H9 (cell line): ENCODE measurements at regions not wholly inside any gene's neighbourhood (a gene's known extent, or its start where the extent isn't known, plus 50 kb on each side); places are given as distances from the start of the nearest gene placed in this dataset.

Source experiments
- DNase-seq: peaks from one replicate; pipeline ENCODE4 v3.0.0-alpha.2; 2017
- H2AFZ ChIP-seq: one replicate; pipeline ENCODE4 v1.6.1; 2013; ENCODE audit warnings: mild to moderate bottlenecking, low read length, control low read depth, moderate library complexity
- H2AK5ac ChIP-seq: 2 replicates; pipeline ENCODE4 v1.6.1; 2013; ENCODE audit warnings: low read length, control low read depth, mixed read lengths; ENCODE audit not compliant: insufficient read length
- H2BK120ac ChIP-seq: one replicate; pipeline ENCODE4 v1.6.1; 2013; ENCODE audit warnings: low read depth, mild to moderate bottlenecking, low read length, control low read depth, inconsistent platforms; ENCODE audit not compliant: poor library complexity, severe bottlenecking
- H2BK12ac ChIP-seq: 2 replicates; pipeline ENCODE4 v1.6.1; 2013; ENCODE audit warnings: low read length, control low read depth, mixed read lengths, low read depth; ENCODE audit not compliant: insufficient read length
- H2BK15ac ChIP-seq: 2 replicates; pipeline ENCODE4 v1.6.1; 2013; ENCODE audit warnings: low read depth, low read length, control low read depth
- H2BK20ac ChIP-seq: one replicate; pipeline ENCODE4 v1.6.1; 2013; ENCODE audit warnings: low read depth, mild to moderate bottlenecking, low read length, control low read depth, inconsistent platforms; ENCODE audit not compliant: poor library complexity, severe bottlenecking
- H2BK5ac ChIP-seq: 2 replicates; pipeline ENCODE4 v1.6.1; 2013; ENCODE audit warnings: low read length, control low read depth, mixed read lengths; ENCODE audit not compliant: insufficient read length
- H3K14ac ChIP-seq: 2 replicates; pipeline ENCODE4 v1.6.1; 2013; ENCODE audit warnings: low read length, control low read depth; ENCODE audit not compliant: insufficient read depth
- H3K18ac ChIP-seq: 2 replicates; pipeline ENCODE4 v1.6.1; 2013; ENCODE audit warnings: low read depth, mild to moderate bottlenecking, mixed read lengths, low read length, control low read depth; ENCODE audit not compliant: insufficient read length
- H3K23ac ChIP-seq: 2 replicates; pipeline ENCODE4 v1.6.1; 2013; ENCODE audit warnings: low read length, control low read depth, mixed read lengths, low read depth; ENCODE audit not compliant: insufficient read length
- H3K23me2 ChIP-seq: 2 replicates; pipeline ENCODE4 v1.6.1; 2013; ENCODE audit warnings: low read depth, mild to moderate bottlenecking, mixed read lengths, low read length, control low read depth; ENCODE audit not compliant: insufficient read length, poor library complexity, severe bottlenecking
- H3K27ac ChIP-seq: 2 replicates; pipeline ENCODE4 v1.5.1; 2013; ENCODE audit warnings: low read length, control low read depth, mixed read lengths, low read depth; ENCODE audit not compliant: insufficient read length
- H3K27me3 ChIP-seq: 2 replicates; pipeline ENCODE4 v1.6.1; 2013; ENCODE audit warnings: low read length, control low read depth, inconsistent platforms; ENCODE audit not compliant: insufficient read depth
- H3K4ac ChIP-seq: 2 replicates; pipeline ENCODE4 v1.6.1; 2013; ENCODE audit warnings: low read depth, mild to moderate bottlenecking, control low read depth, inconsistent platforms, low read length, moderate library complexity
- H3K4me1 ChIP-seq: 2 replicates; pipeline ENCODE4 v1.6.1; 2013; ENCODE audit warnings: low read length, control low read depth, inconsistent platforms; ENCODE audit not compliant: insufficient read depth
- H3K4me2 ChIP-seq: 2 replicates; pipeline ENCODE4 v1.6.1; 2013; ENCODE audit warnings: low read length, control low read depth, mixed read lengths; ENCODE audit not compliant: insufficient read length, insufficient read depth
- H3K56ac ChIP-seq: 2 replicates; pipeline ENCODE4 v1.6.1; 2013; ENCODE audit warnings: low read depth, mild to moderate bottlenecking, mixed read lengths, low read length, control low read depth; ENCODE audit not compliant: insufficient read length
- H3K79me1 ChIP-seq: 2 replicates; pipeline ENCODE4 v1.6.1; 2013; ENCODE audit warnings: low read depth, mild to moderate bottlenecking, moderate library complexity, low read length, control low read depth, inconsistent platforms; ENCODE audit not compliant: insufficient read depth, poor library complexity, severe bottlenecking
- H3K79me2 ChIP-seq: 2 replicates; pipeline ENCODE4 v1.6.1; 2013; ENCODE audit warnings: low read length, control low read depth, inconsistent platforms; ENCODE audit not compliant: insufficient read depth
- H3K9ac ChIP-seq: 2 replicates; pipeline ENCODE4 v1.6.1; 2013; ENCODE audit warnings: low read length, control low read depth, mixed read lengths; ENCODE audit not compliant: insufficient read length; ENCODE audit errors: extremely low read depth
- H3K9me3 ChIP-seq: one replicate; pipeline ENCODE4 v1.6.1; 2013; ENCODE audit warnings: low read depth, low read length, inconsistent platforms; ENCODE audit not compliant: control insufficient read depth
- H3T11ph ChIP-seq: one replicate; pipeline ENCODE4 v1.6.1; 2013; ENCODE audit warnings: mild to moderate bottlenecking, low read length, control low read depth, inconsistent platforms
- H4K20me1 ChIP-seq: one replicate; pipeline ENCODE4 v1.6.1; 2013; ENCODE audit not compliant: control insufficient read depth, insufficient read length, insufficient read depth
- H4K5ac ChIP-seq: 2 replicates; pipeline ENCODE4 v1.6.1; 2013; ENCODE audit warnings: low read depth, mild to moderate bottlenecking, mixed read lengths, low read length, control low read depth; ENCODE audit not compliant: insufficient read length
- H4K8ac ChIP-seq: replicated peaks from 2 replicates; pipeline ENCODE4 v1.6.1; 2013; ENCODE audit warnings: low read length, control low read depth, mixed read lengths, low read depth; ENCODE audit not compliant: insufficient read length
- H4K91ac ChIP-seq: 2 replicates; pipeline ENCODE4 v1.6.1; 2013; ENCODE audit warnings: low read depth, mild to moderate bottlenecking, moderate library complexity, mixed read lengths, low read length, control low read depth; ENCODE audit not compliant: insufficient read length
- H3K27ac Mint-ChIP-seq, 3 experiments: 2 replicates in 2 of 3; 3 replicates in 1 of 3; pipeline ENCODE4 v1.8.0; 2020 to 2021; ENCODE audit warnings: mixed read lengths in 3 of 3, mild to moderate bottlenecking in 1 of 3, moderate library complexity in 1 of 3
- H3K27me3 Mint-ChIP-seq: 2 replicates; pipeline ENCODE4 v1.8.0; 2021; ENCODE audit warnings: low read depth, mild to moderate bottlenecking, moderate library complexity, mixed read lengths
- H3K36me3 Mint-ChIP-seq, 3 experiments: 2 replicates in 2 of 3; 3 replicates in 1 of 3; pipeline ENCODE4 v1.8.0; 2020 to 2021; ENCODE audit warnings: low read depth in 3 of 3, mixed read lengths in 3 of 3; ENCODE audit not compliant: insufficient read depth in 1 of 3
- H3K4me1 Mint-ChIP-seq, 2 experiments: 2 replicates each; pipeline ENCODE4 v1.8.0; 2020; ENCODE audit warnings: mixed read lengths in 2 of 2
- H3K4me3 Mint-ChIP-seq, 2 experiments: 2 replicates in 1 of 2; 3 replicates in 1 of 2; pipeline ENCODE4 v1.8.0; 2020 to 2021; ENCODE audit warnings: mild to moderate bottlenecking in 2 of 2, mixed read lengths in 2 of 2, moderate library complexity in 1 of 2
- H3K9me3 Mint-ChIP-seq, 2 experiments: 2 replicates in 1 of 2; 3 replicates in 1 of 2; pipeline ENCODE4 v1.8.0; 2020; ENCODE audit warnings: mild to moderate bottlenecking in 2 of 2, mixed read lengths in 2 of 2, moderate library complexity in 1 of 2
- CTCF ChIP-seq: fragments of 200-600 bp; sonication (generic); conservative IDR thresholded peaks from 3 replicates; pipeline ENCODE4 v1.8.0; 2021; ENCODE audit warnings: antibody characterized with exemption, mild to moderate bottlenecking
- WGBS: extraction: QIAGEN DNeasy Blood & Tissue Kit; methylation state at CpG from one replicate; pipeline ENCODE4 v1.1.7; 2013; ENCODE audit warnings: missing lambda C conversion rate, low lambda C conversion rate, mixed read lengths; ENCODE audit not compliant: insufficient read length; ENCODE audit errors: extremely low coverage; 5-methylcytosine and 5-hydroxymethylcytosine counted together

GRCh38 chr20:10877342-10877741 lies 203.5 kb upstream of the JAG1 start:
- H4K8ac ChIP-seq: no peak overlapping the region

More at GRCh38 chr20:10877342-10877741, 203.5 kb upstream of the JAG1 start:
- Histone ChIP-seq H3K23ac (no peak overlapping the region), H2BK12ac (no peak overlapping the region), H4K5ac (no peak overlapping the region), H3K56ac (no peak overlapping the region), H2BK120ac (no peak overlapping the region), H4K91ac (no peak overlapping the region), H3K79me2 (no peaks in the 10 kb centered on the region), H2BK15ac (no peak overlapping the region), H3K4me1 (no peaks in the 10 kb centered on the region), H2BK20ac (no peak overlapping the region), H3K27me3 (no peaks in the 10 kb centered on the region), H2AK5ac (no peak overlapping the region), H3K18ac (no peak overlapping the region), H2AFZ (no peak overlapping the region), H3K9ac (no peak overlapping the region), H3K9me3 (no peaks in the 10 kb centered on the region), H3T11ph (no peak overlapping the region), H2BK5ac (no peak overlapping the region), H3K14ac (no peak overlapping the region), H3K79me1 (no peaks in the 10 kb centered on the region), H3K4ac (no peak overlapping the region), H3K23me2 (no peaks in the 10 kb centered on the region), H3K4me2 (no peak overlapping the region), H3K27ac (no peak overlapping the region), H4K20me1 (no peaks in the 10 kb centered on the region)
- DNase-seq: no peak
- Mint-ChIP-seq H3K9me3 (peaks cover 0 to 3% of the 10 kb centered on the region in 2 experiments; a peak in 2 of 5 replicates), H3K36me3 (no peaks in the 10 kb centered on the region), H3K27me3 (no peaks in the 10 kb centered on the region), H3K27ac (no peak overlapping the region), H3K4me3 (no peak overlapping the region), H3K4me1 (0 out of 4 replicates have a peak, but pooled peaks cover 0 to 3% of the 10 kb centered on the region in 2 experiments)
- no peak for TF ChIP-seq CTCF
- no CpG with 5 or more reads among the region's 3 CpGs for WGBS
